ENCODE measurements at regions not wholly inside any gene's neighbourhood (a gene's known extent, or its start where the extent isn't known, plus 50 kb on each side); places are given as distances from the start of the nearest gene placed in this dataset.
A peak's percentile ranks its signal among the peaks of the same experiment; 100 is the strongest.

DNA sequence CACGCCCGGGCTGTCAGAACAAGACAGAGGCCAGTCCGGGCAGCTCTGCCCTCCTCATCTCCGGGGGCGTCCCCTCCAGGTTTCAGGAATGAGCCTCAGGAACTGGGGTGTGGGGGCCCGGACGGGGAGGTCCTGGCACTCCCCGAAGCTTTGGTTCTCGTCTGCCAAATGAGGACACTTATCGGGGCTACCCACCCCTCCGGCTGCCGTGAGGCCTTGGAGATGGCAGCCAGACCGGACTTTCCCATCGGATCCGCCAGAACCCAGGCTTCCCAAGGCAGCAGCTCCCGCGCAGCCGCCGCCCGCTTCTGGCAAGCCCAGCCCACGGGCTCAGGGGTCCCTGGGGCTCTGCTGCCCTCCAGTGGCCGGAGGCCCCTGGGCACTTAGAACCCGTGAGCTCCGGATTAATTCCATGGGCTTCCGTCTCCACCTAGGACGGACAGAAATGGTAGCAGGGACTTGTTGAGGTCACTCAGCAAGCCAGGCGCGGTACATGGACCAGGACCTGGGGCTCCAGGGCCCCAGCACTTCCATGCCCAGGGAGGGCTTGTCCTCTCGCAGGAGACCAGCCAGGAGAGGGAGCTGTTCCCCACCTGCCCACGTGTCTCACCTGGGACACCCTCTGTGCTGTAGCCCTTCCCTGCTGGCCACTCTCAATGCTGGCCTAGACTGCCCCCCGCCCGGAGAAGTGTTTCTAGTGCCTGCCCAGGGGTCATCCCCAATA lies 89.4 kb downstream of the LINGO1 start (continued):
- TF ChIP-seq, protein P1, sequence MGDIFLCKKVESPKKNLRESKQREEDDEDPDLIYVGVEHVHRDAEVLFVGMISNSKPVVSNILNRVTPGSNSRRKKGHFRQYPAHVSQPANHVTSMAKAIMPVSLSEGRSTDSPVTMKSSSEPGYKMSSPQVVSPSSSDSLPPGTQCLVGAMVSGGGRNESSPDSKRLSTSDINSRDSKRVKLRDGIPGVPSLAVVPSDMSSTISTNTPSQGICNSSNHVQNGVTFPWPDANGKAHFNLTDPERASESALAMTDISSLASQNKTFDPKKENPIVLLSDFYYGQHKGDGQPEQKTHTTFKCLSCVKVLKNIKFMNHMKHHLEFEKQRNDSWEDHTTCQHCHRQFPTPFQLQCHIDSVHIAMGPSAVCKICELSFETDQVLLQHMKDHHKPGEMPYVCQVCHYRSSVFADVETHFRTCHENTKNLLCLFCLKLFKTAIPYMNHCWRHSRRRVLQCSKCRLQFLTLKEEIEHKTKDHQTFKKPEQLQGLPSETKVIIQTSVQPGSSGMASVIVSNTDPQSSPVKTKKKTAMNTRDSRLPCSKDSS (IDR thresholded peaks at IDR 0.05; ENCODE audit: low read depth, partially characterized antibody): no peak
- TF ChIP-seq EWSR1 (IDR thresholded peaks at IDR 0.05; ENCODE audit: borderline replicate concordance, low read depth, partially characterized antibody) (no peak), SMARCA5 (IDR thresholded peaks at IDR 0.05) (0 out of 2 replicates have a peak, but pooled peaks have one; percentile 33), COPS2 (conservative IDR thresholded peaks at IDR 0.05) (no peak), RBM14 (IDR thresholded peaks at IDR 0.05; ENCODE audit: borderline replicate concordance, insufficient read depth, low read depth, low read length) (no peak), HNRNPL (IDR thresholded peaks at IDR 0.05; ENCODE audit: low read depth, low read length) (no peak), NFYB (IDR thresholded peaks at IDR 0.05; ENCODE audit: extremely low read depth, insufficient read length) (no peak), SIX5 (IDR thresholded peaks at IDR 0.05; ENCODE audit: borderline replicate concordance in 1 of 2, insufficient read depth in 1 of 2, low read depth in 1 of 2, low read length in 2 of 2) (no peak), HNRNPK (IDR thresholded peaks at IDR 0.05; ENCODE audit: low read depth, low read length, poor library complexity, severe bottlenecking) (no peak), ZNF143 (CRISPR knock-in tag; IDR thresholded peaks at IDR 0.05) (no peak), ELF1 (tag; IDR thresholded peaks at IDR 0.05) (no peak), ZNF384 (IDR thresholded peaks at IDR 0.05; ENCODE audit: low read depth, low read length) (no peak; the same call in 1 of the 2 replicates), TARDBP (IDR thresholded peaks at IDR 0.05) (no peak), ZZZ3 (IDR thresholded peaks at IDR 0.05) (no peak), NFXL1 (CRISPR knock-in tag; IDR thresholded peaks at IDR 0.05) (no peak), ZNF174 (CRISPR knock-in tag; IDR thresholded peaks at IDR 0.05) (no peak), SRSF3 (IDR thresholded peaks at IDR 0.05; ENCODE audit: insufficient read depth, low read length) (no peak), BHLHE40 (IDR thresholded peaks at IDR 0.05; ENCODE audit: low read length) (peak; percentile 32; the same call in 1 of the 2 replicates), ZNF316 (IDR thresholded peaks at IDR 0.05) (no peak)
- TF ChIP-seq, protein P2, sequence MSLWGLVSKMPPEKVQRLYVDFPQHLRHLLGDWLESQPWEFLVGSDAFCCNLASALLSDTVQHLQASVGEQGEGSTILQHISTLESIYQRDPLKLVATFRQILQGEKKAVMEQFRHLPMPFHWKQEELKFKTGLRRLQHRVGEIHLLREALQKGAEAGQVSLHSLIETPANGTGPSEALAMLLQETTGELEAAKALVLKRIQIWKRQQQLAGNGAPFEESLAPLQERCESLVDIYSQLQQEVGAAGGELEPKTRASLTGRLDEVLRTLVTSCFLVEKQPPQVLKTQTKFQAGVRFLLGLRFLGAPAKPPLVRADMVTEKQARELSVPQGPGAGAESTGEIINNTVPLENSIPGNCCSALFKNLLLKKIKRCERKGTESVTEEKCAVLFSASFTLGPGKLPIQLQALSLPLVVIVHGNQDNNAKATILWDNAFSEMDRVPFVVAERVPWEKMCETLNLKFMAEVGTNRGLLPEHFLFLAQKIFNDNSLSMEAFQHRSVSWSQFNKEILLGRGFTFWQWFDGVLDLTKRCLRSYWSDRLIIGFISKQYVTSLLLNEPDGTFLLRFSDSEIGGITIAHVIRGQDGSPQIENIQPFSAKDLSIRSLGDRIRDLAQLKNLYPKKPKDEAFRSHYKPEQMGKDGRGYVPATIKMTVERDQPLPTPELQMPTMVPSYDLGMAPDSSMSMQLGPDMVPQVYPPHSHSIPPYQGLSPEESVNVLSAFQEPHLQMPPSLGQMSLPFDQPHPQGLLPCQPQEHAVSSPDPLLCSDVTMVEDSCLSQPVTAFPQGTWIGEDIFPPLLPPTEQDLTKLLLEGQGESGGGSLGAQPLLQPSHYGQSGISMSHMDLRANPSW (CRISPR knock-in tag; IDR thresholded peaks at IDR 0.05): no peak
- TF ChIP-seq, protein P3, sequence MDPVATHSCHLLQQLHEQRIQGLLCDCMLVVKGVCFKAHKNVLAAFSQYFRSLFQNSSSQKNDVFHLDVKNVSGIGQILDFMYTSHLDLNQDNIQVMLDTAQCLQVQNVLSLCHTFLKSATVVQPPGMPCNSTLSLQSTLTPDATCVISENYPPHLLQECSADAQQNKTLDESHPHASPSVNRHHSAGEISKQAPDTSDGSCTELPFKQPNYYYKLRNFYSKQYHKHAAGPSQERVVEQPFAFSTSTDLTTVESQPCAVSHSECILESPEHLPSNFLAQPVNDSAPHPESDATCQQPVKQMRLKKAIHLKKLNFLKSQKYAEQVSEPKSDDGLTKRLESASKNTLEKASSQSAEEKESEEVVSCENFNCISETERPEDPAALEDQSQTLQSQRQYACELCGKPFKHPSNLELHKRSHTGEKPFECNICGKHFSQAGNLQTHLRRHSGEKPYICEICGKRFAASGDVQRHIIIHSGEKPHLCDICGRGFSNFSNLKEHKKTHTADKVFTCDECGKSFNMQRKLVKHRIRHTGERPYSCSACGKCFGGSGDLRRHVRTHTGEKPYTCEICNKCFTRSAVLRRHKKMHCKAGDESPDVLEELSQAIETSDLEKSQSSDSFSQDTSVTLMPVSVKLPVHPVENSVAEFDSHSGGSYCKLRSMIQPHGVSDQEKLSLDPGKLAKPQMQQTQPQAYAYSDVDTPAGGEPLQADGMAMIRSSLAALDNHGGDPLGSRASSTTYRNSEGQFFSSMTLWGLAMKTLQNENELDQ (CRISPR knock-in tag; IDR thresholded peaks at IDR 0.05; ENCODE audit: borderline replicate concordance): no peak
- TF ChIP-seq, protein P4, sequence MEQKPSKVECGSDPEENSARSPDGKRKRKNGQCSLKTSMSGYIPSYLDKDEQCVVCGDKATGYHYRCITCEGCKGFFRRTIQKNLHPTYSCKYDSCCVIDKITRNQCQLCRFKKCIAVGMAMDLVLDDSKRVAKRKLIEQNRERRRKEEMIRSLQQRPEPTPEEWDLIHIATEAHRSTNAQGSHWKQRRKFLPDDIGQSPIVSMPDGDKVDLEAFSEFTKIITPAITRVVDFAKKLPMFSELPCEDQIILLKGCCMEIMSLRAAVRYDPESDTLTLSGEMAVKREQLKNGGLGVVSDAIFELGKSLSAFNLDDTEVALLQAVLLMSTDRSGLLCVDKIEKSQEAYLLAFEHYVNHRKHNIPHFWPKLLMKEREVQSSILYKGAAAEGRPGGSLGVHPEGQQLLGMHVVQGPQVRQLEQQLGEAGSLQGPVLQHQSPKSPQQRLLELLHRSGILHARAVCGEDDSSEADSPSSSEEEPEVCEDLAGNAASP (IDR thresholded peaks at IDR 0.05): no peak

Measured in K562 (cell line).